ENCODE measurements at regions not wholly inside any gene's neighbourhood (a gene's known extent, or its start where the extent isn't known, plus 50 kb on each side); places are given as distances from the start of the nearest gene placed in this dataset.

DNA sequence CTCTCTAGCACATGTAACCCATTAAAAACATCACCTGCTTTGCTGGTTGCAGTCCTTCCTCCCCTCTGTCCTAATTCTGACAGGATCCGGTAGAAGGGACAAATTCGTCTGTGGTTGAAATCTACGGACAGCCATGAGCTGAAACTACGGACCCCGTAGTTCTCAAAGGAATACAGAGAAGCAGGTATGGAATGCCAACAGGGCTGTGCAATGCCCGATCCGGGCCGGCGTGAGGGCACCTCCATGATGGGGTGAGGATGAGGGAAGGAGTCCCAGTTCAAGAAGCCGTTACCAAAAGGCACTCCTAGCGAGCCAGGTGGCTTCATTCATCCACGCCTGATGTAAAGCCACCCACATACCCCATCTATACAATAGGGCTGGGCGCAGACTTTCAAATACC lies 160.0 kb upstream of the NSMCE3 start:
- TF ChIP-seq CTCF (IDR thresholded peaks at IDR 0.05), result no peak
- TF ChIP-seq POLR2A (IDR thresholded peaks at IDR 0.05), result no peak
